Nephron (organoid): ENCODE measurements at regions not wholly inside any gene's neighbourhood (a gene's known extent, or its start where the extent isn't known, plus 50 kb on each side); places are given as distances from the start of the nearest gene placed in this dataset.
A peak's percentile ranks its signal among the peaks of the same experiment; 100 is the strongest.

ENCODE experiments used
- H3K27ac Mint-ChIP-seq, 3 experiments: 2 replicates each; pipeline ENCODE4 v1.8.0; 2020; ENCODE audit warnings: mixed read lengths in 3 of 3, mild to moderate bottlenecking in 2 of 3, moderate library complexity in 1 of 3
- H3K27me3 Mint-ChIP-seq: 2 replicates; pipeline ENCODE4 v1.8.0; 2021; ENCODE audit warnings: low read depth, mild to moderate bottlenecking, moderate library complexity, mixed read lengths
- H3K36me3 Mint-ChIP-seq: 2 replicates; pipeline ENCODE4 v1.8.0; 2020; ENCODE audit warnings: low read depth, mixed read lengths
- H3K4me1 Mint-ChIP-seq: 2 replicates; pipeline ENCODE4 v1.8.0; 2020; ENCODE audit warnings: mixed read lengths
- H3K4me3 Mint-ChIP-seq, 3 experiments: 2 replicates each; pipeline ENCODE4 v1.8.0; 2020; ENCODE audit warnings: mild to moderate bottlenecking in 3 of 3, mixed read lengths in 3 of 3, moderate library complexity in 2 of 3
- H3K9me3 Mint-ChIP-seq: 2 replicates; pipeline ENCODE4 v1.8.0; 2020; ENCODE audit warnings: mixed read lengths
- CTCF ChIP-seq, 3 experiments: fragments of 200-600 bp; sonication (generic); IDR thresholded peaks; one replicate each; pipeline ENCODE4 v1.5.0; 2021; ENCODE audit warnings: antibody characterized with exemption in 3 of 3; ENCODE audit not compliant: unreplicated experiment in 3 of 3

- no peak for TF ChIP-seq CTCF (IDR thresholded peaks at IDR 0.05; ENCODE audit: unreplicated experiment in 3 of 3)
- Mint-ChIP-seq H3K36me3 (no peaks in the 10 kb centered on the region), H3K4me3 (no peak overlapping the region), H3K27me3 (no peaks in the 10 kb centered on the region), H3K27ac (peak overlapping the region in 2 of 3 experiments; percentile 43 to 58), H3K4me1 (peaks cover 29% of the 10 kb centered on the region), H3K9me3 (no peaks in the 10 kb centered on the region)
Measured at GRCh38 chr4:149280806-149281205, 534.8 kb downstream of the IQCM start.

- Mint-ChIP-seq H3K4me3 (peak overlapping the region in 1 of 3 experiments; percentile 0), H3K36me3 (no peaks in the 10 kb centered on the region), H3K4me1 (peaks cover 29% of the 10 kb centered on the region), H3K27ac (peak overlapping the region; percentile 5 to 58 (median 27)), H3K9me3 (no peaks in the 10 kb centered on the region), H3K27me3 (no peaks in the 10 kb centered on the region)
- no peak for TF ChIP-seq CTCF (IDR thresholded peaks at IDR 0.05; ENCODE audit: unreplicated experiment in 3 of 3)
Measured at GRCh38 chr4:149279776-149280175, 535.9 kb downstream of the IQCM start.

- H3K4me3 Mint-ChIP-seq: no peak overlapping the region
- H3K9me3 Mint-ChIP-seq: no peaks in the 10 kb centered on the region
- no peaks in the 10 kb centered on the region for H3K36me3 Mint-ChIP-seq
Measured at GRCh38 chr4:149279331-149279730, 536.3 kb downstream of the IQCM start.

GRCh38 chr4:149277705-149278104 lies 537.9 kb downstream of the IQCM start:
- H3K4me1 Mint-ChIP-seq: peaks cover 29% of the 10 kb centered on the region
- H3K9me3 Mint-ChIP-seq: peaks cover 4% of the 10 kb centered on the region
- no peak overlapping the region for H3K4me3 Mint-ChIP-seq
- no peak for TF ChIP-seq CTCF (IDR thresholded peaks at IDR 0.05; ENCODE audit: unreplicated experiment in 3 of 3)
- H3K36me3 Mint-ChIP-seq: no peaks in the 10 kb centered on the region
- H3K27ac Mint-ChIP-seq: peak overlapping the region in 1 of 3 experiments; percentile 67
- no peaks in the 10 kb centered on the region for H3K27me3 Mint-ChIP-seq

More at GRCh38 chr4:149279331-149279730, 536.3 kb downstream of the IQCM start:
- TF ChIP-seq CTCF (IDR thresholded peaks at IDR 0.05; ENCODE audit: unreplicated experiment in 3 of 3): no peak
- peaks cover 29% of the 10 kb centered on the region for H3K4me1 Mint-ChIP-seq
- H3K27ac Mint-ChIP-seq: peak overlapping the region in 1 of 3 experiments; percentile 58
- no peaks in the 10 kb centered on the region for H3K27me3 Mint-ChIP-seq

GRCh38 chr4:149269835-149270234 lies 545.8 kb downstream of the IQCM start:
- H3K36me3 Mint-ChIP-seq: no peaks in the 10 kb centered on the region
- TF ChIP-seq CTCF (IDR thresholded peaks at IDR 0.05; ENCODE audit: unreplicated experiment in 3 of 3): no peak
- H3K4me1 Mint-ChIP-seq: no peaks in the 10 kb centered on the region
- H3K27me3 Mint-ChIP-seq: no peaks in the 10 kb centered on the region
- no peak overlapping the region for H3K4me3 Mint-ChIP-seq
- H3K27ac Mint-ChIP-seq: no peak overlapping the region
- H3K9me3 Mint-ChIP-seq: peaks cover 11% of the 10 kb centered on the region

- H3K4me1 Mint-ChIP-seq: no peaks in the 10 kb centered on the region
- no peak for TF ChIP-seq CTCF (IDR thresholded peaks at IDR 0.05; ENCODE audit: unreplicated experiment in 3 of 3)
- peaks cover 16% of the 10 kb centered on the region for H3K9me3 Mint-ChIP-seq
- H3K4me3 Mint-ChIP-seq: no peak overlapping the region
- no peak overlapping the region for H3K27ac Mint-ChIP-seq
- H3K36me3 Mint-ChIP-seq: no peaks in the 10 kb centered on the region
- no peaks in the 10 kb centered on the region for H3K27me3 Mint-ChIP-seq
Measured at GRCh38 chr4:149266301-149266700, 549.3 kb downstream of the IQCM start.
